BJ (cell line): ENCODE measurements at regions not wholly inside any gene's neighbourhood (a gene's known extent, or its start where the extent isn't known, plus 50 kb on each side); places are given as distances from the start of the nearest gene placed in this dataset.

Experiments
- CTCF ChIA-PET: fragments of 350-600 bp; formaldehyde crosslinking; extraction: SDS; loops from one replicate; lab custom pipeline; 2021; ENCODE audit warnings: antibody characterized with exemption, inconsistent platforms; lab: Yijun Ruan, JAX
- POLR2A ChIA-PET: fragments of 300-600 bp; sonication (Branson Sonifier 250); formaldehyde crosslinking; extraction: SDS; loops from one replicate; lab custom pipeline; 2021; ENCODE audit warnings: antibody characterized with exemption; lab: Charles Lee
- DNase-seq: peaks from one replicate; pipeline ENCODE4 v3.0.0-alpha.2; 2011; ENCODE audit warnings: low read depth
- H3K27me3 ChIP-seq: 2 replicates; pipeline ENCODE4 v1.6.0; 2011; ENCODE audit warnings: low read length; ENCODE audit not compliant: control insufficient read depth, insufficient read depth
- H3K36me3 ChIP-seq: 2 replicates; pipeline ENCODE4 v1.5.1; 2011; ENCODE audit warnings: low read length; ENCODE audit not compliant: control insufficient read depth, insufficient read depth
- H3K4me3 ChIP-seq: 2 replicates; pipeline ENCODE4 v1.5.1; 2011; ENCODE audit warnings: low read depth, mild to moderate bottlenecking, control low read depth, low read length
- TF ChIP-seq, protein P1 (sequence below): IDR thresholded peaks from 2 replicates; pipeline ENCODE4 v1.5.1; 2011; ENCODE audit warnings: low read depth, mild to moderate bottlenecking, control low read depth, inconsistent platforms, low read length, moderate library complexity; ENCODE audit not compliant: insufficient read depth

DNA sequence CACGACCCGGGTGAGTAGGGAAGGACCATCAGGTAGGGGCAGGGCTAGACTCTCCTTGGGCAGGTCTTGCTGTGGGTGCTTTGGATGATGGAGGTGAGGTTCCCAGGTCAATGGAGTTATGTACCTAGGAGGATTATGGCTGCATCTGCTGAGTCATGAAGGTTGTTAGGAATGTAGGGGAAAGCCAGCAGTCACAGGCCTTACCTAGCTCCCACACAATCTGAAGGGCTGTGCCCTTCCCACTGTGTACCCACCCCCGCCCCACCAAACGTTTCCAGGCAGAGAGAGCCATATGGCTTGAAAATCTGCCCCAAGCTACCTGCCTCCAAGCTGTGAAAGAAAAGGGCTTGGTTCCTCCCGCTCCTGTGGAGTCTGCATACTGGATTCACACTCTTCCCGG lies 573.4 kb upstream of the DPPA4 start:
- ChIA-PET POLR2A (no interaction called here), CTCF (no interaction called here)
- Histone ChIP-seq H3K27me3 (no peaks in the 10 kb centered on the region), H3K4me3 (no peak overlapping the region), H3K36me3 (no peaks in the 10 kb centered on the region)
- DNase-seq, result no peak
- TF ChIP-seq, protein P1, sequence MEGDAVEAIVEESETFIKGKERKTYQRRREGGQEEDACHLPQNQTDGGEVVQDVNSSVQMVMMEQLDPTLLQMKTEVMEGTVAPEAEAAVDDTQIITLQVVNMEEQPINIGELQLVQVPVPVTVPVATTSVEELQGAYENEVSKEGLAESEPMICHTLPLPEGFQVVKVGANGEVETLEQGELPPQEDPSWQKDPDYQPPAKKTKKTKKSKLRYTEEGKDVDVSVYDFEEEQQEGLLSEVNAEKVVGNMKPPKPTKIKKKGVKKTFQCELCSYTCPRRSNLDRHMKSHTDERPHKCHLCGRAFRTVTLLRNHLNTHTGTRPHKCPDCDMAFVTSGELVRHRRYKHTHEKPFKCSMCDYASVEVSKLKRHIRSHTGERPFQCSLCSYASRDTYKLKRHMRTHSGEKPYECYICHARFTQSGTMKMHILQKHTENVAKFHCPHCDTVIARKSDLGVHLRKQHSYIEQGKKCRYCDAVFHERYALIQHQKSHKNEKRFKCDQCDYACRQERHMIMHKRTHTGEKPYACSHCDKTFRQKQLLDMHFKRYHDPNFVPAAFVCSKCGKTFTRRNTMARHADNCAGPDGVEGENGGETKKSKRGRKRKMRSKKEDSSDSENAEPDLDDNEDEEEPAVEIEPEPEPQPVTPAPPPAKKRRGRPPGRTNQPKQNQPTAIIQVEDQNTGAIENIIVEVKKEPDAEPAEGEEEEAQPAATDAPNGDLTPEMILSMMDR, result no peak

DNA sequence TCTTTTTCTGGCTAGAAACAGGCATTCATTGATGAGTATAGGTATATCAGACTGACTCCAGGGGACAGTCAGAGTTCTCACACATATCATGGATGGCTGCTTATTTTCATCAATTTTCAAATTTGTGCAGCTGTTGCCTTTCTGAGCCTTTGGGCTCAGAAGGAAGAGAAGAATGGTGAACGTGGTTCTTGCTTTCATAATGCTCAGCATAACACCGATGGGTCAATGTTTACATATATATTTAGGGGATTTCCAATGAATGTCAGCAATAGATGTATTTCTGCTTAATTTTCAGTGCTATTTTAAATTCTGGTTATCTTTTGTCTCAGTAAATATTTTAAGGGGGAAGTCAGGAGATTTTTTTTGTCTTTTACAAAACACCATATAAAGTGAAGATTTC lies 581.4 kb upstream of the DPPA4 start:
- CTCF ChIA-PET, result no interaction called here
- H3K27me3 ChIP-seq, result no peaks in the 10 kb centered on the region
- TF ChIP-seq, protein P1, result no peak
- DNase-seq, result no peak
- H3K4me3 ChIP-seq, result no peak overlapping the region
- POLR2A ChIA-PET, result no interaction called here
- H3K36me3 ChIP-seq, result no peaks in the 10 kb centered on the region

DNA sequence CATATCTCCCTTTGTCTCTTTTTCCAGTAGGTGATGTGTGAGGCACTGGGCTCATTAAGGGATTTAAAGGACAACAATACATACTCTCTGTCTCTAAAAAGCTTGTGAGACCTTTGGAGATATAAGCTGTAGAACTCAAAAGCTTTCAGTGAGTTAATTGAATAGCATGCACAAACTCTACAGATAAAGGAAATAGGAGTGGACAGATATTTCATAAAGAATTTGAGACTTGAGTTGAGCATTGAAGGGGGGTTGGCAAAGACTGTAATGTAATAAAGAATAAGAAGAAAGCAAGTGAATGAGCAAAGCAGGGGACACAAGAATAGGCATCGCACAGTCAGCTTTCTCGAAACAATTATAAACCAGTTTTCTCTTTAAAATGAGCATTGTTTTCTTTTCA lies 583.4 kb upstream of the DPPA4 start:
- TF ChIP-seq, protein P1, result no peak
- Histone ChIP-seq H3K27me3 (no peaks in the 10 kb centered on the region), H3K36me3 (no peaks in the 10 kb centered on the region), H3K4me3 (no peak overlapping the region)
- no peak for DNase-seq
- ChIA-PET POLR2A (no interaction called here), CTCF (no interaction called here)

DNA sequence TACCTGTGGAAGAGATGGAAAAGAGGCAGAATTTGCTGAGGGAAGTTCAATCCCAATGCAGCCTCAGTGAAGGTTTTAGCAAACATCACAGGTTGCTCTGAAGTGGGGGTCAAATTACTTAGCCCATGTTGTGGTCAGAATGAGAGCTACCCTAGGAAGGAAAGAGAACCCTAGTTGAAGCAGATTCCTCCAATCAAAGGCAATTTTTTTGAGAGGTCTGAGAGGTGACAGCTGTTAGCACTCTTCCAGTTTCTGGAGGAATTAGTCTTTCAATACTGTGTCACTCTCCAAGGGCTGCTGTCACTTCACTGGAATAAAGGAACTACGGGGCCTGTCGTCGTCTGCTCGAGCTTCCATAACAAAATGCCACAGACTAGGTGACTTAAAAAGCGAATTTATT lies 584.2 kb upstream of the DPPA4 start:
- no peaks in the 10 kb centered on the region for H3K27me3 ChIP-seq
- no peak overlapping the region for H3K4me3 ChIP-seq
- CTCF ChIA-PET, result no interaction called here
- TF ChIP-seq, protein P1, result no peak
- H3K36me3 ChIP-seq, result no peaks in the 10 kb centered on the region
- POLR2A ChIA-PET, result no interaction called here
- no peak for DNase-seq

DNA sequence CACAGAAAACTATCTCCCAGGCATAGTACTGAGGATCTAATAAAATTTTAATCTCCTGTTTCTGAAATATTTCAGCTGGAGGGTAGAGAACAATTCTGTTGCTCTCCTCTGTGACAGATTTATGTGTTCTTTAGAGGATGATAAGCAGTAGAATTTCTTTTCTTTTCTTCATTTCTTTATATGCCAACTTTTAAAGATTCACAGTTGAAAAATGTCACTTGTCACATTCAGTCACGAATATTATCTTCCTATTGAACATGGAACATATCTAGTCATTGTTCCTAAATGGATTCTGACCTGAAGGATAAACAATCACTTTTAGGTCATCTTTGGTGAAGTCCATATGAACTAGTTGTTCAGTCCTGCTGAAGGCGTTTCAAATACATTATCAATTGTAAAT lies 585.5 kb upstream of the DPPA4 start:
- no peak for DNase-seq
- no peak overlapping the region for H3K4me3 ChIP-seq
- TF ChIP-seq, protein P1, result no peak
- POLR2A ChIA-PET, result no interaction called here
- no peaks in the 10 kb centered on the region for H3K36me3 ChIP-seq
- CTCF ChIA-PET, result interaction anchor here (1.4 kb wide), 1 partner anchor 13 kb away, joined by 3 read pairs; no protein-coding TSS in a partner anchor
- no peaks in the 10 kb centered on the region for H3K27me3 ChIP-seq
